Stimulated activated CD4-positive, alpha-beta T cell treated with anti-CD3 and anti-CD28 coated beads, Interleukin-1b, Interleukin-23, amount 100 ng/mL, for 4 hours (primary cell): ENCODE measurements at regions not wholly inside any gene's neighbourhood (a gene's known extent, or its start where the extent isn't known, plus 50 kb on each side); places are given as distances from the start of the nearest gene placed in this dataset.
"Not testable (repeated sequence)": the region's sequence is repeated elsewhere in the genome, so short reads cannot be mapped to it uniquely, and the experiment has no call there.

ENCODE experiments used
- DNase-seq, 2 donors: peaks; one replicate each; pipeline ENCODE4 v3.0.0-alpha.2; 2020; ENCODE audit warnings: low read depth in 2 of 2

DNA sequence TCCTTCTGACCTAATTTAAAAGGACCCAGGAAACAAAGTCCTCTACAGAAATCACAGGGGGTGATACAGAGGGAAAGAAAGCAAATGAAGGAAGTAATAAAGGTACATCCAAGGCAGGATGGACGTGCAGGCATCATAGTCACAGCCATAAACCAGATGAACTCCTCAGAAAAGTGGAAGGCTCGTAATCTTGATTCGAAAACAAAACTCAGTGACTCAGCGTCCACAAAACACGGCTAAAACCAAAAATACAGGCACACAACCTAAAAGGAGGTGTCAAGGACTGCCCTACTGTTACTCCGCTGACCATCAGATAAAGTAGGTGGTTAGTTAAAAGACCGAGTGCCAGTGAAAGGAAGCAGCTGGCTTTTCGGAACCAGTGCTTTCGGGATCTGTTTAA lies 81.5 kb downstream of the TRIM69 start:
- DNase-seq, result not testable (repeated sequence)

DNA sequence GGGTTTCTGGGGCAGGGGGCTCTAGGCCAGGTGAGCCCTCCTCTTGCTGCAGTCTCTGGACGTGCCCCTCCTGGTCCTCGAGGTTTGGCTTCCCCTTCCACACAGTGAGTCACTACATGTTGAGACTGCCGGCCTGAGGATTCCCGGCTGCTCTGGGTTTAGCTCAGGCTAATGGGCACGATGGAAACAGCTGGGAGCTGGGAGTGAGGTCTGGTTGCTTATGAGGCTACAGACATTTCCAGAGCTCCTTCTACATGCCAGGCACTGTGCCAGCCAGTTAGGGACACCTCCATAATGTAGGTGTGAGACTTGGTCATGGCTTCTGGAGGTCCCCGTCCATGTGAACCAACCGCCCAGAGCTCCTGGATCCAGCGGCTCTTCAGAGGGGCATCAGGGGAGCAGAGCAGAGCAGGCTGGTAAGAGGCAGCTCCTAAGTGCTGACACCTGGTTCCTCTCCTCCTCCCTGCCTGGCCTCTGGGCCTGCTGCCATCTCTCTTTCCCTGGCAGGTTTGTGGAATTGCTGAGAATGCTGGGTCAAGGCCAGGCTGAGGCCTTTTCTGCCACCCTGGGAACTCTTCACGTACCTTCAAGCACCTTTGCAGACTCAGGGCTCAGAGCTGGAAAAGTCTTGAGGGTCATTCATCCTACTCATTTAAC lies 83.1 kb downstream of the TRIM69 start:
- not testable (repeated sequence) for DNase-seq

GRCh38 chr15:44820535-44820934 lies 84.2 kb downstream of the TRIM69 start:
- DNase-seq, result not testable (repeated sequence)

DNA sequence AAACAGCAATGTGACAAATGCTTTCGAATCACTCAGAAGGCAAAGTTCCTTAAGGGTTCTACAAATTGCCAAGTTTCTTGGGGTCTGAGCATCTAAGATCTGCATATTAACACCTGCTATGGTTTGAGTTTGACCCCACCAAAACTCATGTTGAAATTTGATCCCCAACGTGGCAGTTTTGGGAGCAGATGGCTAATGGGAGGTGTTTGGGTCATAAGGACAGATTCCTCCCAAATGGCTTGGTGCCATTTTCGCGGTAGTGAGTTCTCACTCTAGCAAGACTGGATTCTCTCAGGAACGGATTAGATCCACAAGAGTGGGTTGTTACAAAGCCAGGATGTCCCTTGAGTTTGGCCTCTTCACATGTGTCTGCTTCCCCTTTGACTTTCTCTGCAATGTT lies 84.6 kb downstream of the TRIM69 start:
- DNase-seq, result not testable (repeated sequence)

- not testable (repeated sequence) for DNase-seq
These were observed 88.2 kb downstream of the TRIM69 start for GRCh38 chr15:44824277-44825145.

DNA sequence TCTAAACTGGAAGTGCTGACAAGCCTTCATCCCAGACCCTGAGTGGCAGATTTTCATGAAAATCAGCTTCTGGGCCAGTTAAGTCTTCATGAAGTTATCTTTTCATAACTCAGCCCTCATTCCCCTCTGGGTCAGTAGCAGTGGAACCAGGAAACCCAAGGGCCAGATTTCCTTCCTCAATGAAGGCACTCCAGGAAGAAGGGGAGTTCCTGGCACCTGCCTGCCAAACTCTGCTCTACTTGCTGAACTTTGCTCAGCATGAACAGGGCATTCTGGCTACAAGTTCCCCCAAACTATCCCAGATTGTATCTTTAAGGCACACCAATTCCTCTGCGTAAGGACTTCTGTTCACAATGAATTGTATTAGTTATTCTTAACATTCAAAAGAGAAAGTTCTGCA lies 90.3 kb downstream of the TRIM69 start:
- DNase-seq, result not testable (repeated sequence)

GRCh38 chr15:44828229-44828914 lies 92.0 kb downstream of the TRIM69 start:
- not testable (repeated sequence) for DNase-seq

DNA sequence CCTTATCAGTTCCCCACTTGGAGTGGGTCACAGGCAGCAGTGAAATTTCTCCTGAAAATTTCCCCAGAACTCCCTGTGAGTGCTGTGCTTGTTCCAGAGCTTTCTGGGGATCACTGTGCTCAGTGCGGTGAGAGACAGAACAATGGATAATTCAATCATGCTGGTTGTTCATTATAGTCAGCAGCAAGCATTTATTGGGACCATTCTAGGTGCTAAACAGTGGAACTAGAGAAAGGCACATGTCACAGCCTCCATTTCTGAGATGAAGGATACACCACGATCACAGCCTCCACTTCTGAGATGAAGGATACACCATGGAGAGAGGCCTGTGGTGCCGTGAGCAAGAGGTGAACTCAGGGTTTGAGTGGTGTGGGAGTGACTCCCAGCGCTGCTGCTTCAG lies 92.8 kb downstream of the TRIM69 start:
- not testable (repeated sequence) for DNase-seq

GRCh38 chr15:44830692-44831408 lies 94.5 kb downstream of the TRIM69 start:
- not testable (repeated sequence) for DNase-seq

- DNase-seq, result not testable (repeated sequence)
These were observed 95.0 kb downstream of the TRIM69 start for GRCh38 chr15:44831409-44831741.

DNA sequence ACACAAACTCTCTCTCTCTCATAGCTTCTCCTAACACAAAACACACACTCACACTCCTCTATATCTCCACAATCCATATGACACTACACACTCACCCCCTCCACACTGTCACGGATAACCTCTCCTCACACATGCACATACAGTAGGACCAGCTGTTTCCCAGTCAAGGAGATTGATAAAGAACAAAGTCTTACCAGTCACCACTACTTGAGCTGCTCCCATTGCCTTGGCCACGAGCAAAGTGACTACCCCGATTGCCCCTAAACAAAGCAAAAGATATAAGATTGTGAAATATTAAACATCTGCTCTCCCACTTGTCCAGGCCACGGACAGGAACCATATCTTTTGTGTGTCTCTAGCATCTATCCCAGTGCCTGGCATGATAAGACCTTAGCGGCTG lies 95.8 kb downstream of the TRIM69 start:
- DNase-seq, result not testable (repeated sequence)

DNA sequence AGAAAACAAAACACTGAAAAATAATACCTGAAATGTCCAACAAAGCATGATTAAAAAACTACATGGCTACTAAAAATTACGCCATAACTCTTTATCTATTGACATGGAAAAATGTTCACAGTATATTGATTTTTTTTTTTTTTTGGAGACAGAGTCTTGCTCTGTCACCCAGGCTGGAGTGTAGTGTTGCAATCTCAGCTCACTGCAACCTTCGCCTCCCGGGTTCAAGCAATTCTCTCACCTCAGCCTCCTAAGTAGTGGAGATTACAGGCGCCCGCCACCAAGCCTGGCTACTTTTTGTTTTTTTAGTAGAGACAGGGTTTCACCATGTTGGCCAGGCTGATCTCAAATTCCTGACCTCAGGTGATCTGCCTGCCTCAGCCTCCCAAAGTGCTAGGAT lies 96.8 kb downstream of the TRIM69 start:
- not testable (repeated sequence) for DNase-seq

DNA sequence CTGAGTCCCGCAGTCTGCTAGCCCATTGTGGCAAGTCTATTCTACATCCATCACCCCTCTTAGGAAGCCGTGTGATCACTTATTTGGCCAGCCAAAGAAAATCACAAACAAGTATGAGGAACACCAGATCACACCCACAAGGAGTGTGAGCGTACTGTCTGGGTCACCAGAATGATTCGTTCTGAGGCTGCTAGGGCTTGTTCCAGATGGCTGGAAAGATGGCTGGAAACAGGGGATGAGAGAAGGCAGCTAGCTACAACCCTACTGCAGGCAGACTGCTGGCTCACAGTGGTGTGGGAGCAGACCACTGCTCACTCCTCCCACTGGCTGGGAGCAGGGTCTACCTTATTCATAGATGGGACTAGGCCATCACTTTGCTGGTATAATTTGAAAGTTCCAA lies 97.4 kb downstream of the TRIM69 start:
- not testable (repeated sequence) for DNase-seq

- DNase-seq, result not testable (repeated sequence)
These were observed 98.8 kb downstream of the TRIM69 start for GRCh38 chr15:44835082-44835481.

- DNase-seq, result no peak
These were observed 99.8 kb downstream of the TRIM69 start for GRCh38 chr15:44836094-44836493.

- not testable (repeated sequence) for DNase-seq
These were observed 102.6 kb downstream of the TRIM69 start for GRCh38 chr15:44838929-44839328.

DNA sequence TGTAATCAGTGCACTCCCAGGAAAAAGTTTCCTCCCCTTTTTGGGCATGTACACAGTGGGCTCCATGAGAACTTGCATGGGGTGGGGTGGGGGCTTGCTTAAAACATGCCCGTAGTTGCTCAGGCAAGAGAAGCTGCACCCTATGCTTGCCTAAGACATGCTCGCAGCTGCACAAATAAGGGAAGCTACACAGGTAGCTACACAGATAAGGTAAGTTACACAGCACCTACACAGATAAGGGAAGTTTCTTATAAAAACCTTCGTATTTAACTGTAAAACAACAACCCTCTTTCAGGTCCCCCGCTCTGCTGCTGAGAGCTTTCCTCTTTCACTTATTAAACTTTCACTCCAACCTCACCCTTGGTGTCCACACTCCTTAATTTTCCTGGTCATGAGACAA lies 105.4 kb downstream of the TRIM69 start:
- DNase-seq, result not testable (repeated sequence)

DNA sequence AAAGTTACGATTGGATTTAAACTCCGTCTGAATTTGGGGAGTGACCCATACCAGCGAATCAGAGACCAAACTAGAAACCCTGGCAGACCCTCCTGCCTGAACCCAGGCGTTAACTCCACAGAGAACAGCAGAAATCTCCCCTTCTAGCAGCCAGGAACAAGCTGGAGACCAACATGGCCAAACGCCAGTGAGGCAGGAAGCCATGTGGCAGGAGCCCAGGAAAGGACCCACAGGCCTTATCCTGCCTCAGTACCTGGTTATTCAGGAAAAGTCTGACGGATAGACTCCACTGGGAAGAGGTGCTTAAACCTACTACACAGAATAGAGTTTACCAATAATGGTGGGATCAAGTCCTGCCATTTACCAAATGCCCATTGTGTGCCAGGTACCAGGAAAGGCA lies 106.6 kb downstream of the TRIM69 start:
- not testable (repeated sequence) for DNase-seq

- DNase-seq, result not testable (repeated sequence)
These were observed 108.6 kb downstream of the TRIM69 start for GRCh38 chr15:44844936-44845335.

- DNase-seq, result not testable (repeated sequence)
These were observed 109.8 kb downstream of the TRIM69 start for GRCh38 chr15:44846156-44846555.

GRCh38 chr15:44847555-44847954 lies 108.9 kb upstream of the TERB2 start:
- DNase-seq, result not testable (repeated sequence)

DNA sequence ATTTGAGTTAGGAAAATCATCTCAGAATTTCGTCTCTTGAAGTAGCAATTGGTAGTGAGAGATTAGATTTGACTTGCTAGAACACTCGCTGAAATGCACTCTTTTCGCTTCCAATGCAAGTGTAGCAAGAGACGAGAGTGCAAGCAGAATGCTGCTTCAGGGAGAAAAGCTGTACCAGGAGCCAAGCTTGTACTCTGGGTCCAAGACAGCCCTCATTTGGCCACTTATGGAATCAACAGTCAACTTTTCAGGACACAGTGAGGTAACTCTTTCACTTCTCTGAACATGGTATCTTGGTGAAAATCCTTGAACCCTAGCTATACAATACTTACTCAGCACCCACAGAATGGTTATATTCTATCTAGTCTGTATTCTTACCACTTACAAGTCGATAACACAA lies 107.6 kb upstream of the TERB2 start:
- DNase-seq, result not testable (repeated sequence)
